ENCODE measurements at regions not wholly inside any gene's neighbourhood (a gene's known extent, or its start where the extent isn't known, plus 50 kb on each side); places are given as distances from the start of the nearest gene placed in this dataset.
"Not testable (repeated sequence)": the region's sequence is repeated elsewhere in the genome, so short reads cannot be mapped to it uniquely, and the experiment has no call there.

GRCh38 chr2:132332345-132333033, 84.1 kb upstream of the GPR39 start:
- not testable (repeated sequence) for DNase-seq

GRCh38 chr2:132337135-132337534, 79.5 kb upstream of the GPR39 start:
- not testable (repeated sequence) for DNase-seq

- DNase-seq, result not testable (repeated sequence)
These were observed 78.8 kb upstream of the GPR39 start for GRCh38 chr2:132337844-132338243.

GRCh38 chr2:132347041-132347780, 69.4 kb upstream of the GPR39 start:
- DNase-seq, result not testable (repeated sequence)

- DNase-seq, result not testable (repeated sequence)
These were observed 67.4 kb upstream of the GPR39 start for GRCh38 chr2:132349092-132349687.

- not testable (repeated sequence) for DNase-seq
These were observed 64.9 kb upstream of the GPR39 start for GRCh38 chr2:132351668-132352067.

GRCh38 chr2:132352481-132353001, 64.1 kb upstream of the GPR39 start:
- not testable (repeated sequence) for DNase-seq

GRCh38 chr2:132353380-132353779, 63.2 kb upstream of the GPR39 start:
- not testable (repeated sequence) for DNase-seq

GRCh38 chr2:132360964-132361363, 55.6 kb upstream of the GPR39 start:
- DNase-seq, result not testable (repeated sequence)

GRCh38 chr2:132361498-132361897, 55.1 kb upstream of the GPR39 start:
- not testable (repeated sequence) for DNase-seq

GRCh38 chr2:132363352-132363751, 53.3 kb upstream of the GPR39 start:
- DNase-seq, result not testable (repeated sequence)

GRCh38 chr2:132365963-132366362, 50.6 kb upstream of the GPR39 start:
- not testable (repeated sequence) for DNase-seq

GRCh38 chr2:132366421-132367180, 50.0 kb upstream of the GPR39 start:
- no peak for DNase-seq
